8988T (cell line): ENCODE measurements at regions not wholly inside any gene's neighbourhood (a gene's known extent, or its start where the extent isn't known, plus 50 kb on each side); places are given as distances from the start of the nearest gene placed in this dataset.
"Not testable (repeated sequence)": the region's sequence is repeated elsewhere in the genome, so short reads cannot be mapped to it uniquely, and the experiment has no call there.

Source experiments
- DNase-seq: peaks from one replicate; pipeline ENCODE4 v3.0.0; 2011

- DNase-seq = no peak
Observed at GRCh38 chr5:159504106-159504856, 174.0 kb upstream of the IL12B start.

DNA sequence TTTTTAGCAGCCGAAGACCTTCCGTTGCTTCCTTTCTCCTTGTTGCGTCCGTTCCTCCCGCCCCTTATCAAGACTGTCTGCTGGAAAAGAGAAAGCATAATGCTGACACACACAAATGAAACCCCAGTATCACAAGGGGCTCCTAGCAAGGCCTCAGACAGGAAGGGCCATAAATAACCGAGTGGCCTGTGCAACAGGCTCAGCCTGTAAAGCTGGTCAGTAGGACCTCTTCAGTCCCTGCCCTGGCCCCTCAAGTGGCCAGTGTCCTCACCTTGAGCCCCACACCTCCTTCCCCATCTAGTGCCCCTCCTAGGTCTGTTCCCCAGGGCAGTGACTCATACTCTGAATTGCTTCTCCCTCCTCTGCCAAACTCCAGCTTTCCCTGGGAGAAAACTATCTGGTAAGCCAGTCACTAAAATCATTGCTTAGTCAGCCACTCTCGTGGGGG lies 174.6 kb upstream of the IL12B start:
- DNase-seq = no peak

GRCh38 chr5:159507055-159507454 lies 176.8 kb upstream of the IL12B start:
- no peak for DNase-seq

DNA sequence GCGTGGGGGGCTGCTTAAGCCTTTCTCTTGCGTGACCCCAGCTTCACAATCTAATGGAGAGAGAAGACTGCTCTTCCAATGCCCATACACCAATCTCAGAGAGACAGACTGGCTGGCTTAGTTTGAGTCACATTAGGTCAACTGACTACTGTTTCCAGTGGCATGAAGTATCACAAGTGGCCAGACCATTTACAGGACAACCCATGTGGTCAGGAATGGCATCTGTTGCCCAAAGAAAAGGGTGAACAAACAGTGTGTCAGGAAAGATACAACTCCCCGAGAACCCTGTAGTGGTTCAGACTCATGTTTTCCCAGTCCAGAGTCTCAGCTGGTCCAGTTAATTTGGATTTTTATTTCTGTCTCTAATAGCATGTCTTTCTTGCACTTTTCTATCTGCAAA lies 177.4 kb upstream of the IL12B start:
- DNase-seq = no peak

DNA sequence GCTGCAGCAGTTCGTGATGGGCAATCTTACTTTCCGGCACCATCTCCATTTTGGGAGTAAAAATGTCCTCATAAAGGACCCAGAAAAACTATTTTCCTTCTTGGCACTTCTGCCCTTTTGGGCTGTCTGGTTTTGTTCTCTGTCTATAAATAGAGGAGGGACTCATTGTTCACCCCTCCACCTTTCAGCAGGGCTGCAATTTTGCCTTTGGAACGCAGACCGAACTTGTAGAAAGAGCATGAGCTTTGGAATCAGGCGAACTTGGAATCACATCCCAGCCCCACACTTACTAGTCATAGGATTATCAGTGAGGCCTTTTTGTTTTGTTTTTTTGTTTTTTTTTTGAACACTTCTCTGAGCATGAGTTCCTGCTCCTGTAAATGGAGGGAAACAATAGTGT lies 178.1 kb upstream of the IL12B start:
- no peak for DNase-seq

GRCh38 chr5:159509002-159509660 lies 178.8 kb upstream of the IL12B start:
- DNase-seq = no peak

GRCh38 chr5:159510282-159510681 lies 180.0 kb upstream of the IL12B start:
- DNase-seq = no peak

DNA sequence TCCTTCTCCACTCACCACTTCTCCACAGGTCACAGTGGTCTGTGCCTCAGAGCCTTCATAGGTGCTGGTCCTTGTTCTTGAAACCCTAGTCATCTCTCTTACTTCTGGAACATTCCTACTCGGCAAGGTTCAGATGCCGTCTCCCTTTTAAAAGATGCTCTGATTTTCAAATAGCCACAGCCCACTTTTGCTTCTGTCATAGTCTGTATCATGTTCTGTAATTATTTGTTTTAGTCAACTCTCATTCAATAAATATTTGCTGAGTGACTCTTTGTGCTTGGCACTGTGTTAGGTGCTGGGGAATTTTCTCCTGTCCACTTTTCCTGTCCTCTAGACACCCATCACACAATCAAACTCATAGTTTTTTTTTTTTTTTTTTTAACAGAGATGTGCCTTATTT lies 181.3 kb upstream of the IL12B start:
- no peak for DNase-seq

GRCh38 chr5:159512064-159512463 lies 181.8 kb upstream of the IL12B start:
- no peak for DNase-seq

GRCh38 chr5:159514229-159514810 lies 184.0 kb upstream of the IL12B start:
- no peak for DNase-seq

DNA sequence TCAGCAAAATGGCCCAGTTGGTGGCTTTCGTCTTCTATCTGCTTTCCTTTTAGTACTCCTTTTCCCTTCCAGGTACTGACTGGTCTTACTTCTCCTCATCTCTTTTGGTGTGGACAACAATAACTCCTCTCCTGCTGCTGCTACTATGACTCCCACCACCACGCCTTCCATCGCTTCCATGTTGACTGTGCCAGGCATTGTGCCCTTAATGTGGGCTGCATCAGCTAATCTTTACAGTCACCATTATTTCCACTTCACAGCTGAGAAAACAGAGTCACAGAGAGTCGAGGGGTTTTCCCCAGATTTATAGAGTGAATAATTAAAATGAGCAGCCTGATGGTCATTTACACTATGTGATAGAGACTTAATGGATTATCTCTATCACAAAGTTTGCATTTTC lies 184.9 kb upstream of the IL12B start:
- no peak for DNase-seq

- peak; percentile 32 for DNase-seq
Observed at GRCh38 chr5:159515909-159516415, 185.7 kb upstream of the IL12B start.

DNA sequence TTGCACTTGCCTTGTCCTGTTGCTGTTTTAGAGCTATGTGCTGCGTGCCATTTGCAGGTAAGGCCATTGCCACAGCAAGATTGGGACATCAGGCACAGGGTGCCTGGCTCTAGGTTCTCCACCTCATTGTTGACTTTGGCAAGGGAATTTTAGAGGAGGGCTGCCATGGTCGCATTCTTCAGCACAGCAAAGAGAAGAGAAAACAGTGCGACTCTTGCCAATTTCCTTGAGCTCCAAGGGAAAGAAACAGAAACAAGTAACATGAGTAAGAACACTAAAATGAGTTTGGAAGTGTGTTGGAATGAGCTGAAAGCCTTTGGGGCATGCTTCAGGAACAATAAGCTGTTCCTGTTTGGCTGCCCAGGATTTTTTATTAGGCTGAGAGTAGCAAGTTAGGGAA lies 188.1 kb upstream of the IL12B start:
- DNase-seq = no peak

- no peak for DNase-seq
Observed at GRCh38 chr5:159519365-159519764, 189.1 kb upstream of the IL12B start.

DNA sequence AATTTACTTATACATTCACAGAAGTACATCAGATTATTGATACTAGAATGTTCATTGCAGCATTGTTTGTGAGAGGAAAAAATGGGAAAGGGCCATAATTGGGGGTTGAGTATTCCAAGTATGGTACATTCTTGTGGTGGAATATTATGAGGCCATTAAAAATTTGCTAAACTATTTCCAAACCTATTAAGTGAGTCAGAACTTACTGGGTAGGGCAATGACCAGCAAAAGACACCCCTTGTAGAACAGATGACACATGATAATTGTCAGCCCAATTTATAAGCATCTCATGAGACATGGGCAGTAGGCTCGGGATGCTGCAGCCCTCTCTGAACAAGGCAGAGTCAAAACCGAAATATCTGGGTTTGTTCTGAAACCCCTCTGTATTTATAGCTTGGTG lies 192.6 kb upstream of the IL12B start:
- DNase-seq = no peak

GRCh38 chr5:159524279-159524678 lies 194.0 kb upstream of the IL12B start:
- not testable (repeated sequence) for DNase-seq

DNA sequence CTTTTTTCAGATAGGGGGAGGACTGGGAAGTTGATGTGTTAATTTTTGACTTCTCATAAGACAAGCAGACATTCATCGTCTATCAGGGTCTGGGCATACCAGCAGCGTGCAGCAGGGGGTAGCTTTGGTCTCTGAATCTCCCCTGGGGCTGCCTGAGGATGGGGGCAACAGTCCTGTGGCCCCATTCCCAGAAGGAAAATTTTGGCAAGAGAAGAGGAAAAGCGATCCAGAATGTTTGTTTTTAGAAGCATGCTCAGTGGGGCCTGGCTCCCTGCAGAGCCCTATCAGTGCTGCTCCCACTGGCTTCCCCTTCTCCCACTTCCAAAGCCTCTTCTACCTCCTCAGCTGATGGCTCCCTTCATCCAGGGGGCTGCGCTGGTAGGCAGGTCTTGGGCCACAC lies 194.8 kb upstream of the IL12B start:
- no peak for DNase-seq

- DNase-seq = no peak
Observed at GRCh38 chr5:159527546-159528254, 197.4 kb upstream of the IL12B start.

GRCh38 chr5:159531554-159532105 lies 201.3 kb upstream of the IL12B start:
- no peak for DNase-seq

DNA sequence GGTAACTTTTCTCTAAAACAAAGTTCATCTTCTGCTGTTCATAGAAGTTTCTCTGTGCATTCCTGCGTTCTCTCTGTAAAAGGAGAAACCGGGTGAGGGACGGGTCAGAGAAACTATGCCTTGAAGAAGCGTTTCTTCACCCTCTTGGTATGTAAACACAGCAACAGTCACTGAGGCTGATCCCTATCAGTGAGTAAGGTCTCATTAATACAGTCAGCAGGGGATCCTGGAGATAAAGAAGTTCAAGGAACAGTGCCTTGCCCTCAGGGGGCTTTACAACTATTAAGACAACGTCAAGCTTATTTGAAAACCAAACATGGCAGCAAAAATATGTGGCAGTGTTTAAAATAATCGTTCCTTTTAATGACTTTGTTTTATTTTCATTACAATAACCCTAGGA lies 202.9 kb upstream of the IL12B start:
- no peak for DNase-seq

- DNase-seq = no peak
Observed at GRCh38 chr5:159536166-159536565, 205.9 kb upstream of the IL12B start.

DNA sequence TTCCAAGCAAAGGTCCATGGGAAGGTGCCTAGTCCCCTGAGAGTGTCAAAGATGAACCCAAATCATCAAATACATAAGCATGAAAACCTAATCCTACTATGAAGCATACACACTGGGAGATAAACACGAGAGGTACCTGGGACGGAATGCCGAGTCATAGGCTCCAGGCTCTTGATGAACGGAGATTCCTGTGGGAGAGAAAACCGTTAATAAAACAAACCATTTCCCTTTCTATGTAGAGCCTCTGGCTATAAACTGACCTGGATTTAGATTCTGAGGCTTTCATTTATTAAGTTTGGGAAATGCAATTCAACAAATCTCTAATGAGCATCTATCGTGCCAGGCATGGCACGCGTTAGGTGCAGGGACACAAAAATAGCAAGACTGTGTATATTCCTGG lies 206.4 kb upstream of the IL12B start:
- DNase-seq = no peak

GRCh38 chr5:159539678-159540077 lies 209.4 kb upstream of the IL12B start:
- DNase-seq = no peak
